ENCODE measurements at regions not wholly inside any gene's neighbourhood (a gene's known extent, or its start where the extent isn't known, plus 50 kb on each side); places are given as distances from the start of the nearest gene placed in this dataset.

DNA sequence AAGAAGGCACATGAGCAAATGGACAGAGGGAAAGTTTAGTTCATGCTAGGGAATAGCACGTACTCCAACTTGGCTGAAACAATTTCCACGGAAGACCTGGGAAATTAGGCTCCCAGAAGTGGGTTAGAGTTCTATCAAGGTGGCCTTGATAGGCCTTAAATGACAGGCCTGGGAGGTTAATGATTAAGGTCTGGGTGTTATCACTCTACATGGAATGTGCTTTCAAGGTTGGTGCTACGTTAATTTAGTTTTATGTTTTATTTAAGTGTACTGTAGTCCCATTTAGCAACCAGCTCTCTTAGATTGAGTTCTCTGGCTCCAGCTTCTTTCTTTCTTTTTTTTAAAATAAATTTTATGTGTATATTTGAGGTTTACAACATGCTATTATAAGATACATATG, 121.4 kb upstream of the MEF2C start:
- H3K36me3 Mint-ChIP-seq (ENCODE audit: low read depth), result no peaks in the 10 kb centered on the region
- peaks cover 3% of the 10 kb centered on the region for H3K9me3 Mint-ChIP-seq
- no peak overlapping the region for H3K27ac Mint-ChIP-seq
- CTCF ChIA-PET, result no interaction called here
- POLR2A ChIA-PET, result no interaction called here
- H3K27me3 Mint-ChIP-seq, result no peaks in the 10 kb centered on the region
- H3K4me1 Mint-ChIP-seq, result no peaks in the 10 kb centered on the region
- no peak overlapping the region for H3K4me3 Mint-ChIP-seq
- no peak for DNase-seq

DNA sequence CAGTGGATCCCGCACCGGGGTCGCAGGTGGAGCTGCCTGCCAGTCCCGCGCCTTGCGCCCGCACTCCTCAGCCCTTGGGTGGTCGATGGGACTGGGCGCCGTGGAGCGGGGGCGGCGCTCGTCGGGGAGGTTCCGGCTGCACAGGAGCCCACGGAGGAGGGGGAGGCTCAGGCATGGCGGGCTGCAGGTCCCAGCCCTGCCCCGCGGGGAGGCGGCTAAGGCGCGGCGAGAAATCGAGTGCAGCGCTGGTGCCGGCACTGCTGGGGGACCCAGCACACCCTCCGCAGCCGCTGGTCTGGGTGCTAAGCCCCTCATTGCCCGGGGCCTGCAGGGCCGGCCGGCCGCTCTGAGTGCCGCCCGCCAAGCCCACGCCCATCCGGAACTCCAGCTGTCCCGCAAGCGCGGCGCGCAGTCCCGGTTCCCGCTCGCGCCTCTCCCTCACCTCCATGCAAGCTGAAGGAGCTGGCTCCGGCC, 120.6 kb upstream of the MEF2C start:
- ChIA-PET POLR2A (no interaction called here), CTCF (no interaction called here)
- no peak overlapping the region for H3K4me3 Mint-ChIP-seq
- DNase-seq, result no peak
- H3K27me3 Mint-ChIP-seq, result no peaks in the 10 kb centered on the region
- peaks cover 3% of the 10 kb centered on the region for H3K9me3 Mint-ChIP-seq
- no peaks in the 10 kb centered on the region for H3K36me3 Mint-ChIP-seq (ENCODE audit: low read depth)
- no peak overlapping the region for H3K27ac Mint-ChIP-seq
- no peaks in the 10 kb centered on the region for H3K4me1 Mint-ChIP-seq

GRCh38 chr5:88999853-89000252, 116.9 kb upstream of the MEF2C start:
- Mint-ChIP-seq H3K36me3 (ENCODE audit: low read depth) (no peaks in the 10 kb centered on the region), H3K4me3 (no peak overlapping the region), H3K4me1 (no peaks in the 10 kb centered on the region), H3K27ac (no peak overlapping the region), H3K9me3 (no peaks in the 10 kb centered on the region), H3K27me3 (no peaks in the 10 kb centered on the region)
- ChIA-PET CTCF (no interaction called here), POLR2A (no interaction called here)
- no peak for DNase-seq

- CTCF ChIA-PET, result no interaction called here
- POLR2A ChIA-PET, result no interaction called here
- H3K4me3 Mint-ChIP-seq, result no peak overlapping the region
- no peaks in the 10 kb centered on the region for H3K36me3 Mint-ChIP-seq (ENCODE audit: low read depth)
- H3K27ac Mint-ChIP-seq, result no peak overlapping the region
- no peaks in the 10 kb centered on the region for H3K9me3 Mint-ChIP-seq
- H3K27me3 Mint-ChIP-seq, result no peaks in the 10 kb centered on the region
- H3K4me1 Mint-ChIP-seq, result no peaks in the 10 kb centered on the region
- DNase-seq, result no peak
Observed at GRCh38 chr5:88997937-88998336, 115.0 kb upstream of the MEF2C start.

- Mint-ChIP-seq H3K36me3 (ENCODE audit: low read depth) (no peaks in the 10 kb centered on the region), H3K4me1 (no peaks in the 10 kb centered on the region), H3K9me3 (no peaks in the 10 kb centered on the region), H3K27ac (no peak overlapping the region), H3K4me3 (no peak overlapping the region), H3K27me3 (no peaks in the 10 kb centered on the region)
- CTCF ChIA-PET, result no interaction called here
- no peak for DNase-seq
- POLR2A ChIA-PET, result no interaction called here
Observed at GRCh38 chr5:88984040-88984439, 101.1 kb upstream of the MEF2C start.

DNA sequence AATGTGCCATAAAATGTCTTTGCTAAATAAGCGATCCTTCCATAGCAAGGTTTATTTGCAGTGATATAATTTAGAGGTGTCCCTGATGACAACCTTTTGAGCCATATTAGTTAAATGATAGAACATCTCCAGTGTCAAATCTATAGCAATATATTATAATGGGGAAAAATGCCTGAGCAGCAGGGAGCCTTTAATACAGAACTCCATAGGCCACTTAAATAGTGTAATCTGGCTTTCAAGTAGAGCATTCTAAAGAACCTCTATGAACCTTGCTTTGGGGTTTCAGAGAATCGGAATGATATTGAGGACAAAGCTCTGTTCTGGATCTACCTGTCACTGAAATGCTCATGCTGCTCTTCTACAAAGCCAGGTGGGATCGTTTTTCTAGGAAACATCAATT, 96.7 kb upstream of the MEF2C start:
- no peaks in the 10 kb centered on the region for H3K27me3 Mint-ChIP-seq
- ChIA-PET CTCF (no interaction called here), POLR2A (no interaction called here)
- H3K27ac Mint-ChIP-seq, result no peak overlapping the region
- H3K9me3 Mint-ChIP-seq, result no peaks in the 10 kb centered on the region
- no peak for DNase-seq
- no peaks in the 10 kb centered on the region for H3K36me3 Mint-ChIP-seq (ENCODE audit: low read depth)
- H3K4me1 Mint-ChIP-seq, result no peaks in the 10 kb centered on the region
- H3K4me3 Mint-ChIP-seq, result no peak overlapping the region

DNA sequence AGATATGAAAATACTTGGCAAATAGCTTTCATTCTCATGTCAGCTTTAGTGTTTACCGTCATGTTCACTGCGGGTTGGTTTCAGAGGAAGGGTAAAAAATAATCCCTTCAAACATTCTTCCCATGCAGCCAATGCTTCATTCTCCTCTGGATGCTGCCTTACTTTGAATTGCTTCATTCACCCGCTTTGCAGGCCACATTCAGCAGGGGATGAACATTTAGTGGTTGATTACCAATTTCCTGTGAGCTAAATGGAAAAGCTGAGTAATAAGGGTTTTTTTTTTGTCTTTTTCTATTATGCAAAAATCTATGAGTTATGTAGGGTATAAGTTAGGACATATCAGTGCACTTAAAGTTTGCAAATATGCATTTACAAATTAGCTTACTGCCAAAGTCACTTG, 96.3 kb upstream of the MEF2C start:
- DNase-seq, result no peak
- Mint-ChIP-seq H3K4me1 (no peaks in the 10 kb centered on the region), H3K27ac (no peak overlapping the region), H3K4me3 (no peak overlapping the region), H3K36me3 (ENCODE audit: low read depth) (no peaks in the 10 kb centered on the region), H3K27me3 (no peaks in the 10 kb centered on the region), H3K9me3 (no peaks in the 10 kb centered on the region)
- CTCF ChIA-PET, result no interaction called here
- POLR2A ChIA-PET, result no interaction called here

- Mint-ChIP-seq H3K4me1 (no peaks in the 10 kb centered on the region), H3K27me3 (no peaks in the 10 kb centered on the region), H3K36me3 (ENCODE audit: low read depth) (no peaks in the 10 kb centered on the region), H3K4me3 (no peak overlapping the region), H3K27ac (no peak overlapping the region), H3K9me3 (no peaks in the 10 kb centered on the region)
- ChIA-PET POLR2A (no interaction called here), CTCF (no interaction called here)
- DNase-seq, result no peak
Observed at GRCh38 chr5:88976914-88977313, 93.9 kb upstream of the MEF2C start.

DNA sequence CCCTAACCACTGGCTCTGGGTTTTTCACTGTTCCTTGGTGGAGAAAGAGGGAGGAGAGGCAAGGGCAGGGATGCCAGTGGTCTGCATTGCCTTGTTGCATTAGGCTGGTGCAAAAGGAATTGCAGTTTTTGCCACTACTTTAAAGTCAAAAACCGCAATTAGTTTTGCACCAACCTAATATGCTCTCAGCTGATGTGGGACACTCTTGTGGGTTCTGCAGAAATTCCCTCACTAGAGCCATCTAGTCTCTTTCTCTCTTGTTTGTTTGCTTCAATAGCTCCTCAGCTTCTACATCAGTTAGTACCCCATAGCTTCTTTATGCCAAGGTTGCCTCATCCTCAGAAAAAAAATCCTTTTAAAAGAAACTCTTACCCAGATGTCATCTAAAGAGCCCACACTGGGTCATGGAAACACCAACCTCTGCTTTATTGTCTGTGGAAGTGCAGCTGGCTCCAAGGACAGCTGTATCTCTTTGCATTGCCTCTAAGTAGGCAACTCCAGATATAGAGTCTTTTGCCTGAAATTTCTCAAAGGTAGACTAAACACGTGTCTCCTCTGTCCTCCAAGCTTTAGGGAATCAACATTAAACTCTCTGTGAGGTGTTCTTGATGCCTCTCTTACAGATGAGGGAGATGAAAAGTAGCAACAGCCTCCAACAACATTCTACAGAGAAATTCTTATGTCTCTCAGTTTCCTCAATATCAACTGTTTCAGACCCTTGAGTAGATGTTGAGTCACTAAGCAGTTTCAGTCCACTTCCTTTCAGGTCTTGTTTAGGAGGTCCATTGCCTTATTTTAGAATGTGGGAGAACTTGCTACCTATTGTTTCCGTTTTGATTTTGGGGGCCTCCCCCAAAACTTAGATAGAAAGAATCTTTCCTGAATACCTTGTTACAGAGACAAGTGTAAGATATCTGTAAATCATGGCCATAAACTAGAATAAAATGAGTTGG, 84.9 kb upstream of the MEF2C start:
- no peak overlapping the region for H3K27ac Mint-ChIP-seq
- H3K36me3 Mint-ChIP-seq (ENCODE audit: low read depth), result no peaks in the 10 kb centered on the region
- H3K27me3 Mint-ChIP-seq, result no peaks in the 10 kb centered on the region
- CTCF ChIA-PET, result no interaction called here
- no peaks in the 10 kb centered on the region for H3K9me3 Mint-ChIP-seq
- no peaks in the 10 kb centered on the region for H3K4me1 Mint-ChIP-seq
- H3K4me3 Mint-ChIP-seq, result no peak overlapping the region
- POLR2A ChIA-PET, result no interaction called here
- no peak for DNase-seq

- no peak overlapping the region for H3K27ac Mint-ChIP-seq
- no peak overlapping the region for H3K4me3 Mint-ChIP-seq
- H3K36me3 Mint-ChIP-seq (ENCODE audit: low read depth), result no peaks in the 10 kb centered on the region
- H3K4me1 Mint-ChIP-seq, result no peaks in the 10 kb centered on the region
- H3K9me3 Mint-ChIP-seq, result no peaks in the 10 kb centered on the region
- ChIA-PET CTCF (no interaction called here), POLR2A (no interaction called here)
- no peak for DNase-seq
- H3K27me3 Mint-ChIP-seq, result no peaks in the 10 kb centered on the region
Observed at GRCh38 chr5:88964831-88965230, 81.8 kb upstream of the MEF2C start.

- no peak for DNase-seq
- no peak overlapping the region for H3K27ac Mint-ChIP-seq
- no peaks in the 10 kb centered on the region for H3K9me3 Mint-ChIP-seq
- no peak overlapping the region for H3K4me3 Mint-ChIP-seq
- ChIA-PET CTCF (no interaction called here), POLR2A (no interaction called here)
- H3K4me1 Mint-ChIP-seq, result no peaks in the 10 kb centered on the region
- no peaks in the 10 kb centered on the region for H3K36me3 Mint-ChIP-seq (ENCODE audit: low read depth)
- H3K27me3 Mint-ChIP-seq, result peaks cover 6% of the 10 kb centered on the region
Observed at GRCh38 chr5:88957013-88957412, 74.0 kb upstream of the MEF2C start.

DNA sequence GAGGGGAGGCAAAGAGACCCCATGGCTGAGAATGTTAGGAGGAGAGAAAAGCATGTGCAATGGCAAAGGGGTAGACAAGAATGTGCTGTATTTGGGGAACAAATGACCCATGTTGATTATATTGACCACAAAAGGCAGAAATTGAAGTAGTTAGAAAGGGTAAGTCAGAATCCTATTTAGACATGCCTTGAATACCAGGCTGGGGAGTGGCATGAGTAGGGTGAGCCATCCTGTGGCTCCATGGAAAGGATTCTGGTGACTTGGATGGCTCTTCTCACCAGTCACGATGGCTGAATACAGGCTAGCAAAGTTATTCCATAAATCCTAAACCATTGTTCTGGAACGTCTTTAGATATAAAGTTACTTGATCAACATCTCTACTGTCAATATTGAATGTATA, 73.4 kb upstream of the MEF2C start:
- H3K27me3 Mint-ChIP-seq, result peaks cover 6% of the 10 kb centered on the region
- H3K36me3 Mint-ChIP-seq (ENCODE audit: low read depth), result no peaks in the 10 kb centered on the region
- no peaks in the 10 kb centered on the region for H3K9me3 Mint-ChIP-seq
- ChIA-PET POLR2A (no interaction called here), CTCF (no interaction called here)
- no peaks in the 10 kb centered on the region for H3K4me1 Mint-ChIP-seq
- no peak overlapping the region for H3K4me3 Mint-ChIP-seq
- no peak for DNase-seq
- no peak overlapping the region for H3K27ac Mint-ChIP-seq

GRCh38 chr5:88955403-88955802, 72.4 kb upstream of the MEF2C start:
- ChIA-PET CTCF (no interaction called here), POLR2A (no interaction called here)
- Mint-ChIP-seq H3K27ac (no peak overlapping the region), H3K36me3 (ENCODE audit: low read depth) (no peaks in the 10 kb centered on the region), H3K9me3 (no peaks in the 10 kb centered on the region), H3K27me3 (peaks cover 6% of the 10 kb centered on the region), H3K4me1 (no peaks in the 10 kb centered on the region), H3K4me3 (no peak overlapping the region)
- no peak for DNase-seq

GRCh38 chr5:88954511-88954910, 71.5 kb upstream of the MEF2C start:
- H3K36me3 Mint-ChIP-seq (ENCODE audit: low read depth), result no peaks in the 10 kb centered on the region
- H3K9me3 Mint-ChIP-seq, result no peaks in the 10 kb centered on the region
- no peaks in the 10 kb centered on the region for H3K4me1 Mint-ChIP-seq
- DNase-seq, result no peak
- CTCF ChIA-PET, result no interaction called here
- H3K4me3 Mint-ChIP-seq, result no peak overlapping the region
- no peak overlapping the region for H3K27ac Mint-ChIP-seq
- POLR2A ChIA-PET, result no interaction called here
- H3K27me3 Mint-ChIP-seq, result peaks cover 6% of the 10 kb centered on the region
